ENCODE measurements at regions not wholly inside any gene's neighbourhood (a gene's known extent, or its start where the extent isn't known, plus 50 kb on each side); places are given as distances from the start of the nearest gene placed in this dataset.

DNA sequence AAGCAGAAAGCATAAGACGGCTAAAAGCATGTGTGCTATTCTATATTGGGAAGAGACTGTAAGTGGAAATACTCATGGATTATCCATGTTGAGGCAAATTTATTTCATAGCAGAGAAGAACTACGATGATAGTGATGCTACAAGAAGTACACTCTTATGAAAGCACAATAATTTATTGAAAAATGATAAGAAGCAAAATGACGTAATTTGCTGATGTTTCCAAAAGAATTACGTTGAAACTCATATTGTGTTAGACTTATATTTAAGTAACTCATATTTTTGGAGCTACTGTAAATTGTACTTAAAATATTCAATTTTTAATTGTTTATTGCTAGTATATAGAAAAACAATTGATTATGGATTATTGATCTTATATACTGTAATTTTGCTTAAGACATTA lies 1622.5 kb downstream of the REEP3 start:
- H3F3A ChIP-seq (ENCODE audit: insufficient read depth): no peaks in the 10 kb centered on the region
- no peak overlapping the region for H3K4me3 ChIP-seq (ENCODE audit: insufficient read depth, low read length, poor library complexity, severe bottlenecking)
- no peak overlapping the region for H2AFZ ChIP-seq (ENCODE audit: low read depth, low read length, severe bottlenecking)
- H3K27ac ChIP-seq (ENCODE audit: low read depth, low read length): no peak overlapping the region
- H3K36me3 ChIP-seq (ENCODE audit: low read length): no peaks in the 10 kb centered on the region
- no peak overlapping the region for H3K4me2 ChIP-seq (ENCODE audit: low read depth, low read length, poor library complexity, severe bottlenecking)
- no peaks in the 10 kb centered on the region for H3K27me3 ChIP-seq (ENCODE audit: low read length)
- no peaks in the 10 kb centered on the region for H3K79me2 ChIP-seq (ENCODE audit: insufficient read depth, low read length)
- no peak overlapping the region for H3K9ac ChIP-seq (ENCODE audit: low read length)
- no peaks in the 10 kb centered on the region for H3K9me3 ChIP-seq (ENCODE audit: insufficient read depth, low read length)
- TF ChIP-seq CTCF (IDR thresholded peaks at IDR 0.05; ENCODE audit: insufficient read depth, low read length, poor library complexity, severe bottlenecking) (no peak), EZH2phosphoT487 (conservative IDR thresholded peaks at IDR 0.05; ENCODE audit: low read length) (no peak)
- no peaks in the 10 kb centered on the region for H4K20me1 ChIP-seq (ENCODE audit: low read depth, low read length)
- no peaks in the 10 kb centered on the region for H3K9me2 ChIP-seq (replicated peaks; ENCODE audit: insufficient read depth, low read length)

GRCh38 chr10:65149878-65150277 lies 1628.7 kb downstream of the REEP3 start:
- Histone ChIP-seq H3K9me3 (ENCODE audit: insufficient read depth, low read length) (no peaks in the 10 kb centered on the region), H3F3A (ENCODE audit: insufficient read depth) (no peaks in the 10 kb centered on the region), H3K27me3 (ENCODE audit: low read length) (no peaks in the 10 kb centered on the region), H2AFZ (ENCODE audit: low read depth, low read length, severe bottlenecking) (no peak overlapping the region), H3K27ac (ENCODE audit: low read depth, low read length) (no peak overlapping the region), H3K36me3 (ENCODE audit: low read length) (0 out of 2 replicates have a peak, but pooled peaks cover 2% of the 10 kb centered on the region), H3K9ac (ENCODE audit: low read length) (no peak overlapping the region), H4K20me1 (ENCODE audit: low read depth, low read length) (no peaks in the 10 kb centered on the region), H3K4me2 (ENCODE audit: low read depth, low read length, poor library complexity, severe bottlenecking) (no peak overlapping the region), H3K9me2 (replicated peaks; ENCODE audit: insufficient read depth, low read length) (0 out of 2 replicates have a peak, but pooled peaks cover 3% of the 10 kb centered on the region), H3K79me2 (ENCODE audit: insufficient read depth, low read length) (no peaks in the 10 kb centered on the region), H3K4me3 (ENCODE audit: insufficient read depth, low read length, poor library complexity, severe bottlenecking) (no peak overlapping the region)
- TF ChIP-seq CTCF (IDR thresholded peaks at IDR 0.05; ENCODE audit: insufficient read depth, low read length, poor library complexity, severe bottlenecking): no peak
- no peak for TF ChIP-seq EZH2phosphoT487 (conservative IDR thresholded peaks at IDR 0.05; ENCODE audit: low read length)

GRCh38 chr10:65166272-65166671 lies 1645.1 kb downstream of the REEP3 start:
- TF ChIP-seq CTCF (IDR thresholded peaks at IDR 0.05; ENCODE audit: insufficient read depth, low read length, poor library complexity, severe bottlenecking): no peak
- no peak for TF ChIP-seq EZH2phosphoT487 (conservative IDR thresholded peaks at IDR 0.05; ENCODE audit: low read length)
- Histone ChIP-seq H3K9ac (ENCODE audit: low read length) (no peak overlapping the region), H2AFZ (ENCODE audit: low read depth, low read length, severe bottlenecking) (no peak overlapping the region), H3K9me3 (ENCODE audit: insufficient read depth, low read length) (no peaks in the 10 kb centered on the region), H3K9me2 (replicated peaks; ENCODE audit: insufficient read depth, low read length) (no peaks in the 10 kb centered on the region), H3K79me2 (ENCODE audit: insufficient read depth, low read length) (no peaks in the 10 kb centered on the region), H4K20me1 (ENCODE audit: low read depth, low read length) (no peaks in the 10 kb centered on the region), H3K36me3 (ENCODE audit: low read length) (no peaks in the 10 kb centered on the region), H3F3A (ENCODE audit: insufficient read depth) (no peaks in the 10 kb centered on the region), H3K27me3 (ENCODE audit: low read length) (no peaks in the 10 kb centered on the region), H3K4me2 (ENCODE audit: low read depth, low read length, poor library complexity, severe bottlenecking) (no peak overlapping the region), H3K4me3 (ENCODE audit: insufficient read depth, low read length, poor library complexity, severe bottlenecking) (no peak overlapping the region), H3K27ac (ENCODE audit: low read depth, low read length) (no peak overlapping the region)
